ENCODE measurements at regions not wholly inside any gene's neighbourhood (a gene's known extent, or its start where the extent isn't known, plus 50 kb on each side); places are given as distances from the start of the nearest gene placed in this dataset.

DNA sequence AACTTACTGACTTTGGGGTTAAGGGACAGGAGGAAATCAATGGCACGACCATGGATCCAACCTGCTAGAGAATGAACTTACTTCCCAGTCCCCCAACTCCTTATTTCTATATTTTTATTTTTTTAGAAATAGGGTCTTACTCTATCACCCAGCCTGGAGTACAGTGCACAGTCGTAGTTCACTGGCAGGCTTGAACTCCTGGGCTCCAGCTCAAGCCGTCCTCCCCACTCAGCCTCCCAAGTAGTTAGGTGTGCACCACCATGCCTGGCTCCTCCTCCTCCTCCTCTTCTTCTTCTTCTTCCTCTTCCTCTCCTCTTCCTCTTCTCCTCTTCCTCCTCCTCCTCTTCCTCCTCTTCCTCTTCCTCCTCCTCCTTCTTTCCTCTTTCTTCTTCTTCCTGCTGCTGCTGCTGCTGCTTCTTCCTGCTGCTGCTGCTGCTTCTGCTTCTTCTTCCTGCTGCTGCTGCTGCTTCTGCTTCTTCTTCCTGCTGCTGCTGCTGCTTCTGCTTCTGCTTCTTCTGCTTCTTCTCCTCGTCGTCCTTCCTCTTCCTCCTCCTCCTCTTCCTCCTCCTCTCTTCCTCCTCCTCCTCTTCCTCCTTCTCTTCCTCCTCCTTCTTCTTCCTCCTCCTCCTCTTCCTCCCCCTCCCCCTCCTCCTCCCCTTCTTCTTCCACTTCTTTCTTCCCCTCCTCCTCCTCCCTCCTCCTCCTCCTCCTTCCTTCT is 390.1 kb upstream of the RGS6 start:
- Histone ChIP-seq H3K4me3 (ENCODE audit: low read depth, low read length) (no peak overlapping the region), H3K27me3 (ENCODE audit: insufficient read depth, low read length) (no peaks in the 10 kb centered on the region), H2AFZ (ENCODE audit: low read length, unreplicated experiment) (no peak overlapping the region), H3K79me2 (ENCODE audit: control insufficient read depth, insufficient read depth, low read length, unreplicated experiment) (peaks cover 21% of the 10 kb centered on the region), H3K27ac (ENCODE audit: low read depth, low read length) (no peak overlapping the region), H3K36me3 (ENCODE audit: insufficient read depth, low read length) (no peaks in the 10 kb centered on the region), H3K4me1 (ENCODE audit: control insufficient read depth, insufficient read depth, low read length, unreplicated experiment) (peaks cover 36% of the 10 kb centered on the region)

DNA sequence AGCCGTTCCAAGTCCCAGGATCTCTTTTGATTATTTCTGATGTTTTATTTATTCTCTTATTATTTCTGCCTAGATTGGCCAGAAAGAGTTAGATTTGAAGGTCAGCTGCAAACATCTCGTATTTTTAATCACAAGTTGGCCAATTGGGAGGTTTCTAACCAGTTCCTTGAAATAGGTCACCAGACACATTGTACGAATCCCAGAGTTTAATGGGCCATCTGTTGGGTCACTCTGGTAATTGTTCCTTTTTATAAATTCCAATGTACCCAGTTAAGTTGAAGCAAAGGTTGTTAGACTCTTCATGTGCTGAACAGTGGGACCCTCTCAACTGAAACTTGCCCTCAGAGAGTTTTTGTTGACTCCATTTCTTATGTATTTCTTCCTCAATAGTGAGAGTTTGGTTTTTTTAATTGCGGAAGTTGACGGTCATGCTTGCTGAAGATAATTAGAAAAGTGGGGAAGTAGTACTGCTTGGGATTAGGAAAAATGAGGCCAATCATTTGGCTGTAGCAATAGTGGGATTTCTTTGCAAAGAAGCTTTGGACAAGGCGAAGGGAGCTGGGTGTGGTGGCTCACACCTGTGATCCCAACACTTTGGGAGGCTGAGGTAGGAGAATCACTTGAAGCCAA is 382.7 kb upstream of the RGS6 start:
- Histone ChIP-seq H3K36me3 (ENCODE audit: insufficient read depth, low read length) (no peaks in the 10 kb centered on the region), H3K79me2 (ENCODE audit: control insufficient read depth, insufficient read depth, low read length, unreplicated experiment) (peaks cover 14% of the 10 kb centered on the region), H3K27me3 (ENCODE audit: insufficient read depth, low read length) (no peaks in the 10 kb centered on the region), H3K4me1 (ENCODE audit: control insufficient read depth, insufficient read depth, low read length, unreplicated experiment) (peaks cover 7% of the 10 kb centered on the region), H2AFZ (ENCODE audit: low read length, unreplicated experiment) (no peak overlapping the region), H3K4me3 (ENCODE audit: low read depth, low read length) (no peak overlapping the region), H3K27ac (ENCODE audit: low read depth, low read length) (no peak overlapping the region)

DNA sequence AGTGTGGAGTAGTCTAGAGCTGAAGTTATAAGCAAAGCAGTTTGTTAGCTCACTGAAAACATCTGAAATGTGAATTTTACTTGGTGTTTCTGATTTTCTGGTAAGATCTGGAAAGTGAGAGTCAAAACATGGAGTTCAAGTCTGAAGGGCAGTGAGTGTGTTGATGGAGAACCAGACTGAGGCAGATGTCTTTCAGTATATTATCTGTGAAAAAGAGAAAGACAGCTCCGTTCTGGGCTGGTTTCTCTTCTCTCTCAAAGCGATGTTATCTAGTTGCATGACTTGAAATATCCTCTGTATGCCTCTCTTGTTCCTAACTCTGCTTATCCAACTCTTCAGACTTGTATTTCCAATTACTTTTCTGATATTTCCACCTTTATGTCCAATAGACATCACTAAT is 381.9 kb upstream of the RGS6 start:
- Histone ChIP-seq H3K27me3 (ENCODE audit: insufficient read depth, low read length) (no peaks in the 10 kb centered on the region), H3K27ac (ENCODE audit: low read depth, low read length) (no peak overlapping the region), H3K4me3 (ENCODE audit: low read depth, low read length) (no peak overlapping the region), H3K36me3 (ENCODE audit: insufficient read depth, low read length) (no peaks in the 10 kb centered on the region), H2AFZ (ENCODE audit: low read length, unreplicated experiment) (no peak overlapping the region), H3K4me1 (ENCODE audit: control insufficient read depth, insufficient read depth, low read length, unreplicated experiment) (peaks cover 11% of the 10 kb centered on the region), H3K79me2 (ENCODE audit: control insufficient read depth, insufficient read depth, low read length, unreplicated experiment) (peaks cover 14% of the 10 kb centered on the region)

DNA sequence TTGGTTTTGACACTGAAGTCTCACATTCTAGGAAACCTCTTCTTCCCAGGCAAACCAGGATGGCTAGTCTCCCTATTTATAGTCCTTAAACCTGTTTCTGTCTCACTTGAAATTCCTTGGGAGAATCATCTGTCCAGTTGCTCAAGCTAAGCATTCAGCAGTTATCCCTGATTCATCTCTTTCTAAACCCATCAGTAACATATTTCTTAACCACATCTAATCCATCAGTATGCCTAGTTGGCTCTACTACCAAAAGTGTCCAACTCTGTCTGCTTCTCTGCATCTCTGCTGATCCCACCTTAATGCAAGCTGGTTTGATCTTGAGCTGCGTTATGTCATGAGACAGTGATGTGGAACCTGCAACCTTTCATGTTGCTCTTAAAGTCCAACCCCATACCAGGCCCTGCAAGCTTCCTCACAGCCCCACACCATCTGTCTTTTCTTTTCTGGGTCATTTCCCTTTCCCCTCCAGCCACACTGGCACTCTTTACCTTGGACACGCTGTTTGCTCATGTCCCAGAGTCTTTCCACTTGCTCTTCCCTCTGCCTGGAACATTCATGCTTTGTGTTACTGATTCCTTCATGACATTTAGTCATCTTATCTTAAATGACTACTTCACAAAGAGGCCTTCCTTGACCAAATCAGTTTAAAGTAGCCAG is 380.8 kb upstream of the RGS6 start:
- Histone ChIP-seq H3K4me3 (ENCODE audit: low read depth, low read length) (no peak overlapping the region), H3K27me3 (ENCODE audit: insufficient read depth, low read length) (no peaks in the 10 kb centered on the region), H3K4me1 (ENCODE audit: control insufficient read depth, insufficient read depth, low read length, unreplicated experiment) (peaks cover 20% of the 10 kb centered on the region), H3K79me2 (ENCODE audit: control insufficient read depth, insufficient read depth, low read length, unreplicated experiment) (peaks cover 17% of the 10 kb centered on the region), H3K27ac (ENCODE audit: low read depth, low read length) (no peak overlapping the region), H3K36me3 (ENCODE audit: insufficient read depth, low read length) (no peaks in the 10 kb centered on the region), H2AFZ (ENCODE audit: low read length, unreplicated experiment) (no peak overlapping the region)

DNA sequence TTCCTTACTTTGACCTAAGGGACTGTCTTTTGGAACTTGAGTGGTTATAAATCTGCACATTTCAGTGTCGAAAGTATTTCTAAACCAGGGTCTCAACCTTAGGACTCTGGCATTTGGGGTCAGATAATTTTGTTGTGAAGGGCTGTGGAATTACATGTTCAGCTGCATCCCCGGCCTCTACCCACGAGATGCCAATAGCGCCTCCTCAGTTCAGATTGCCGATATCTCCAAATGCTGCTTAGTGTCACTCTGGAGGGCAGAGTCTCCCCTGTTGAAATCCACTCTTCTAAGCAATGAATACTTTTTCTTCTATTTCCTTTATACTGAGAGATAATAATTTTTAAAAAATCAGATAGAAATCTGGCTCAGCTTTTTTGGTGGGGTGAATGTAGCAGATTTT is 379.4 kb upstream of the RGS6 start:
- H3K4me3 ChIP-seq (ENCODE audit: low read depth, low read length) = no peak overlapping the region
- peaks cover 19% of the 10 kb centered on the region for H3K79me2 ChIP-seq (ENCODE audit: control insufficient read depth, insufficient read depth, low read length, unreplicated experiment)
- peaks cover 20% of the 10 kb centered on the region for H3K4me1 ChIP-seq (ENCODE audit: control insufficient read depth, insufficient read depth, low read length, unreplicated experiment)
- no peaks in the 10 kb centered on the region for H3K36me3 ChIP-seq (ENCODE audit: insufficient read depth, low read length)
- no peak overlapping the region for H3K27ac ChIP-seq (ENCODE audit: low read depth, low read length)
- H2AFZ ChIP-seq (ENCODE audit: low read length, unreplicated experiment) = no peak overlapping the region
- no peaks in the 10 kb centered on the region for H3K27me3 ChIP-seq (ENCODE audit: insufficient read depth, low read length)

DNA sequence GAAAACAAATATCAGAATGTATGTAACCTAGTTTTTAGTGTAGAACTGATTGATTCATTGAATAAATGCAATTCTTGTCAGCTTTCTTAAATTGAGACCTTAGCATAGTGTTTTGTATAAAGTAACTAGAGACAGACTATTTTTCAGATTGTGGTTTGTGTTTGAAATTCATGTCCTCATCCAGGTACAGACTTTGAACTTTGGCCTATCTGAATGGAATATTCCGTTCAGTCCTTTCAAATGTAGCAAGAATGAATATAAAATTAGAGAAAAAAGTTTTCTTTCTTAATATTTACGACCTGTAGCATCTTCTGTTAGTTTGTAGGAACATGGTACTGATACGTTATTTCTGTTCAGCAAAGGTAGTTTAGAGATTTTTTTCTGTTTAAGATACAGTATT is 378.4 kb upstream of the RGS6 start:
- Histone ChIP-seq H3K79me2 (ENCODE audit: control insufficient read depth, insufficient read depth, low read length, unreplicated experiment) (peaks cover 21% of the 10 kb centered on the region), H3K4me3 (ENCODE audit: low read depth, low read length) (no peak overlapping the region), H3K36me3 (ENCODE audit: insufficient read depth, low read length) (no peaks in the 10 kb centered on the region), H3K4me1 (ENCODE audit: control insufficient read depth, insufficient read depth, low read length, unreplicated experiment) (peaks cover 20% of the 10 kb centered on the region), H3K27me3 (ENCODE audit: insufficient read depth, low read length) (no peaks in the 10 kb centered on the region), H2AFZ (ENCODE audit: low read length, unreplicated experiment) (no peak overlapping the region), H3K27ac (ENCODE audit: low read depth, low read length) (no peak overlapping the region)

DNA sequence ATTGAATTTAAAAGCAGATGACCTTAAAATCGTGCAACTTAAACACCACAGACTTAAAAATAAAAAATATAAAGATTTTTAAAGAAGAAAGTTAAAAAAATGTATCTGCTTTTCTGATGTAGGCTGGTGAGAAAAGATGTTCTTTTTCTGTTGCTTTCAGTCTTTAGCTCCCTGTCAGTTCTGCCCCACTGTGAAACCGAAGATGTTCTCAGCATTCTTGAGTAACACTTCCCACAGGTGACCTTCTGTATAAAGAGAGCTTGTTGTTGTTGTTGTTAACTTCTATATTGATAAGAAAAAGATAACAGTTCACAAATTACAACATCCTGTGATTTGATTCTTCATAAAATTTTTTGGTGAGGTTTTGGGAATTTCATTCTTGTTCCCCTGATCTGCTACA is 377.9 kb upstream of the RGS6 start:
- Histone ChIP-seq H3K79me2 (ENCODE audit: control insufficient read depth, insufficient read depth, low read length, unreplicated experiment) (peaks cover 21% of the 10 kb centered on the region), H3K4me1 (ENCODE audit: control insufficient read depth, insufficient read depth, low read length, unreplicated experiment) (peaks cover 20% of the 10 kb centered on the region), H3K27ac (ENCODE audit: low read depth, low read length) (no peak overlapping the region)

DNA sequence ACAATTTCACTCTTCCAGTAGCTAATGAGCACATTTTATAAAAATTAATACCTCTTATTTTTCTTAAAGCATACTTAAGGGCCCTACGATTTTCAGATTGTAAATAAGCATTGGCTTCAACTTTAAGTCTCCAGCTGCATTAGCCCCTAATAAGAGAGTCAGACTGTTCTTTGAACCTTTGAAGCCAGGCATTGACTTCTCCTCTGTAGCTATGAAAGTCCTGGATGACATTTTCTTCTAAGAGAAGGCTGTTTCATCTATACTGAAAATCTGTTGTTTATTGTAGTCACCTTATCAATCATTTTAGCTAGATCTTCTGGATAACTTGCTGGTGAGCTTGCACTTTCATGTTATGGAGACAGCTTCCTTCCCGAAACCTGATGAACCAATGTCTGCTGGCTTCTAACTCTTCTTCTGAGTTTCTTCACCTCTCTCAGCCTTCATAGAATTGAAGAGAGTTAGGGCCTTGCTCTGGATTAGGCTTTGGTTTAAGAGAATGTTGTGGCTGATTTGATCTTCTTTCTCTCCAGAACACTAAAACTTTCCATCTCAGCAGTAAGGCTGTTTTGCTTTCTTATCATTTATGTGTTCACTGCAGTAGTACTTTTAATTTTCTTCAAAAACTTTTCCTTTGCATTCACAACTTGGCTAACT is 377.1 kb upstream of the RGS6 start:
- H3K27ac ChIP-seq (ENCODE audit: low read depth, low read length) = peak overlapping the region; percentile 52; the same call in 1 of the 2 replicates
- H3K79me2 ChIP-seq (ENCODE audit: control insufficient read depth, insufficient read depth, low read length, unreplicated experiment) = peaks cover 17% of the 10 kb centered on the region
- no peaks in the 10 kb centered on the region for H3K36me3 ChIP-seq (ENCODE audit: insufficient read depth, low read length)

More for the DNA sequence above, 377.9 kb upstream of the RGS6 start:
- Histone ChIP-seq H2AFZ (ENCODE audit: low read length, unreplicated experiment) (no peak overlapping the region), H3K27me3 (ENCODE audit: insufficient read depth, low read length) (no peaks in the 10 kb centered on the region), H3K4me3 (ENCODE audit: low read depth, low read length) (no peak overlapping the region), H3K36me3 (ENCODE audit: insufficient read depth, low read length) (no peaks in the 10 kb centered on the region)

DNA sequence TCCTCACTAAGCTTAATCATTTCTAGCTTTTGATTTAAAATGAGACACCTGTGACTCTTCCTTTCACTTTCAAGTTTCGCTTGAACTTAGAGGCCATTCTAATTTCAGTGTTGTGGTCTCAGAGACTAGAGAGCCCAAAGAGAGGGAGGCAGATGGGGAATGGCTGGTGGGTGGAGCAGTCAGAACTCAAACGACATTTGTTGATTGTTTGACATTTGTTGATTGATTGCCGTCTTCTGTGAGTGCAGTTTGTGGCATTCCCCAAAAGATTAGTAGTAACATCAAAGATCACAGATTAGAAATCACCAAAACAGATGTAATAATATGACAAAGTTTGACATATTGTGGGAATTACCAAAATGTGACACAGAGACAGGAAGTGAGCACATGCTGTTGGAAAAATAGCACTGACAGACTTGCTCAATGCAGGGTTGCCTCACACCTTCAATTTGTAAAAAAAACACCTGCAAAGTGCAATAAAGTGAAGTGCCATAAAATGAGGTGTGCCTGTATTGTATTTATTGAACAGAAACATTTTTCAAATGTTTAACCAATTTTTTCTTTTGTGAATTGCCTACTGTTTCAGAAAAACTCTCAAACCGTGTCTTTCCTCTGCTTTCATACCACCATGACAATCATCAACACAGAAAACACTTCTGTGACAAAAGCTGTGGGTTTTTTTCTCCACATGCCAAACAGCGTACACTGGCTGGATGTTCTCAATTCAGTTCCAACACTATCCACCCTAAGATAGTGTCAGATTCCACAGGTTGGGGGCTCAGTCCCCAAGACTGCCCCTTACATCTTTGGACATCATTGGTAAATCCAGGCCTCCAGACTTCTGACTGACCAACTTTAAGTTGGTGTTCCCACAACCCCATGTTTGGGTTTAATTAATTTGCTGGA is 376.3 kb upstream of the RGS6 start:
- Histone ChIP-seq H3K79me2 (ENCODE audit: control insufficient read depth, insufficient read depth, low read length, unreplicated experiment) (peaks cover 17% of the 10 kb centered on the region), H3K4me3 (ENCODE audit: low read depth, low read length) (no peak overlapping the region; the same call in 1 of the 2 replicates), H3K27ac (ENCODE audit: low read depth, low read length) (peak overlapping the region; percentile 52; the same call in 1 of the 2 replicates), H3K4me1 (ENCODE audit: control insufficient read depth, insufficient read depth, low read length, unreplicated experiment) (peaks cover 25% of the 10 kb centered on the region), H3K36me3 (ENCODE audit: insufficient read depth, low read length) (no peaks in the 10 kb centered on the region), H3K27me3 (ENCODE audit: insufficient read depth, low read length) (no peaks in the 10 kb centered on the region), H2AFZ (ENCODE audit: low read length, unreplicated experiment) (no peak overlapping the region)

More for the DNA sequence above, 377.1 kb upstream of the RGS6 start:
- H3K27me3 ChIP-seq (ENCODE audit: insufficient read depth, low read length) = no peaks in the 10 kb centered on the region
- H2AFZ ChIP-seq (ENCODE audit: low read length, unreplicated experiment) = no peak overlapping the region
- H3K4me1 ChIP-seq (ENCODE audit: control insufficient read depth, insufficient read depth, low read length, unreplicated experiment) = peaks cover 20% of the 10 kb centered on the region
- H3K4me3 ChIP-seq (ENCODE audit: low read depth, low read length) = no peak overlapping the region; the same call in 1 of the 2 replicates

DNA sequence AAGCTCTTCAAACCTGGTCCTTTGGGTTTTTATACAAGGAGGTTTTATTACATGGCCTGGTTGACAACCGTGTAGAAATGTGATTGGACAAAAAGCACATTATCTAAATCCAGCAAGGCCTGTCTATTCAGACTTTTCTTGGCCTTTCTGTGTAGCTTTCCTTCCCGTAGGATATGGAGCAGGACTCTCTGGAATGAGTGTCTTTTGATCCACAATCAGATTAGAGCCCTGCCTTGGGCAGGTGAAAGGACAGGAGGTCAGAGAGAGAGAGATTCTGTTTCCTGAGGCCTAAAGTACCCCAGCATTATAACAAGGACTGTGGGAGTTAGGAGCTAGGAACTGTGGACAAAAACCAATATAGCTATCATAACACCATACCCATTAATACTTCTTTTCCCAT is 375.5 kb upstream of the RGS6 start:
- Histone ChIP-seq H3K36me3 (ENCODE audit: insufficient read depth, low read length) (no peaks in the 10 kb centered on the region), H2AFZ (ENCODE audit: low read length, unreplicated experiment) (no peak overlapping the region), H3K4me1 (ENCODE audit: control insufficient read depth, insufficient read depth, low read length, unreplicated experiment) (peaks cover 18% of the 10 kb centered on the region), H3K4me3 (ENCODE audit: low read depth, low read length) (no peak overlapping the region), H3K27me3 (ENCODE audit: insufficient read depth, low read length) (no peaks in the 10 kb centered on the region), H3K79me2 (ENCODE audit: control insufficient read depth, insufficient read depth, low read length, unreplicated experiment) (peaks cover 17% of the 10 kb centered on the region), H3K27ac (ENCODE audit: low read depth, low read length) (no peak overlapping the region)

All from ACC112 (cell line).